GM13977 (cell line): ENCODE measurements at regions not wholly inside any gene's neighbourhood (a gene's known extent, or its start where the extent isn't known, plus 50 kb on each side); places are given as distances from the start of the nearest gene placed in this dataset.
"Not testable (repeated sequence)": the region's sequence is repeated elsewhere in the genome, so short reads cannot be mapped to it uniquely, and the experiment has no call there.

Experiments
- DNase-seq: peaks from one replicate; pipeline ENCODE4 v3.0.0; 2012; ENCODE audit warnings: low spot score
- in situ Hi-C: fragments of 300-500 bp; cut with MboI; formaldehyde crosslinking; loops from one replicate; pipeline ENCODE4 v1.12.0; 2022; ENCODE audit warnings: low sequenced_read_pairs, low pct_unique_long_range_greater_than_20kb, mixed read lengths, inconsistent platforms; ENCODE audit not compliant: unreplicated experiment
- TF ChIP-seq, protein P1 (sequence below): IDR thresholded peaks from 2 replicates; pipeline ENCODE4 v1.5.1; 2012; ENCODE audit warnings: mild to moderate bottlenecking, control low read depth; ENCODE audit not compliant: insufficient read depth; ENCODE audit errors: extremely low read depth, missing control alignments

DNA sequence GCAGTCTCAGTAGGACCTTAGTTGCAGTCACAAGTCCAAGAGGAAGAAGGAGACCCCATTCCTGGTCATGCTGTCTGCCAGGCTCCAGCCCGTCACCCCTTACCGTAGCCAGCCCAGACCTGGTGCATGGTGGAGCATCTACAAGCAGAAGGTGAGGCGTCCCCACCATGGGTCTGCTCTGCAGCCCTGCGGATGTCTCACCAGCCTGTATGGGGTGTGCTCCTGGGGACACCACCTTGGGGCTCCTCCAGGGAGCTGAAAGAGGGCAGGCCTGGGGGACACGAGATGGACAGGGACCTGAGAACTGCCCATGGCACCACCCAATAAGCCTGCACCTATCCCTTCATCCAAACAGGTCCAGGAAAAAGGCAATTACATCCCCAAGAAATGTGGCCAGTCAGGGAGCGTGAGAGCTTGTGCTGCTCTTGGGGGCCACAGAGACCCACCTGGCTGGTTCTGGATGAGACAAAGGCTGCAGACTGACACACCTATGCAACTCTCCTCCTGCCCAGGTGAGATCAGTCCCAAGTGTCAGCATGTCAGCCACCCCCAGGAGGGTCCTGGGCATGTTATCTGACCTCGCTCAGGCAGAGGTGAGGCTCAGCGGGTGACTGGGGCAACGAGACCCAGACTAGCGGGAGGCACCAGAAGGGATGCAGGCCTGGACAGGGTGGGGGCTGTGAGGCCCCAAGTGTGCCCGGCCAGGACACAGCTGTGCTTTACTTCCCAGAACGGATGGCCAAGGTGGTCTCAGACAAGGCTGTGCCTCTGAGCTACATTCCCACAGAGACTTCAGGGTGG is 84.5 kb upstream of the RET start:
- in situ Hi-C loops: no loop called here
- TF ChIP-seq, protein P1, sequence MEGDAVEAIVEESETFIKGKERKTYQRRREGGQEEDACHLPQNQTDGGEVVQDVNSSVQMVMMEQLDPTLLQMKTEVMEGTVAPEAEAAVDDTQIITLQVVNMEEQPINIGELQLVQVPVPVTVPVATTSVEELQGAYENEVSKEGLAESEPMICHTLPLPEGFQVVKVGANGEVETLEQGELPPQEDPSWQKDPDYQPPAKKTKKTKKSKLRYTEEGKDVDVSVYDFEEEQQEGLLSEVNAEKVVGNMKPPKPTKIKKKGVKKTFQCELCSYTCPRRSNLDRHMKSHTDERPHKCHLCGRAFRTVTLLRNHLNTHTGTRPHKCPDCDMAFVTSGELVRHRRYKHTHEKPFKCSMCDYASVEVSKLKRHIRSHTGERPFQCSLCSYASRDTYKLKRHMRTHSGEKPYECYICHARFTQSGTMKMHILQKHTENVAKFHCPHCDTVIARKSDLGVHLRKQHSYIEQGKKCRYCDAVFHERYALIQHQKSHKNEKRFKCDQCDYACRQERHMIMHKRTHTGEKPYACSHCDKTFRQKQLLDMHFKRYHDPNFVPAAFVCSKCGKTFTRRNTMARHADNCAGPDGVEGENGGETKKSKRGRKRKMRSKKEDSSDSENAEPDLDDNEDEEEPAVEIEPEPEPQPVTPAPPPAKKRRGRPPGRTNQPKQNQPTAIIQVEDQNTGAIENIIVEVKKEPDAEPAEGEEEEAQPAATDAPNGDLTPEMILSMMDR: no peak
- no peak for DNase-seq

- no peak for DNase-seq
- in situ Hi-C loops: no loop called here
- TF ChIP-seq, protein P1: no peak
Measured at GRCh38 chr10:42992957-42993390, 83.9 kb upstream of the RET start.

DNA sequence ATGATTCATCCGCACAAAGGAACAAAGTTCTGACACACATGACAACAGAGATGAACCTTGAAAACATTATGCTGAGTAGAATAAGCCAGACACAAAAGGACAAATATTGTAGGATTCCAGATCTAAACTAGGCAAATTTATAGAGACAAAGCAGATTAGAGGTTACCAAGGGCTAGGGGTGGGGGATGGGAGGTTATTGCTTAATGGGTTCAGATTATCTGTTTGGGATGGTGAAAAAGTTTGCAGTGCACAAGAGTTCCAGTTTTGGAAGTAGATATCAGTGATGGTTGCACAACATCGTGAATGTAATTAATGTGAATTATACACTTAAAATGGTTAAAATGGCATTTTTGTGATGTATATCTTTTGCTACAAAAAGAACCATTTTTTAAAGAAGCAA is 82.0 kb upstream of the RET start:
- DNase-seq, in situ Hi-C loops: not testable (repeated sequence)

- DNase-seq: no peak
- TF ChIP-seq, protein P1: no peak
- in situ Hi-C loops: no loop called here
Measured at GRCh38 chr10:42995537-42995936, 81.3 kb upstream of the RET start.

DNA sequence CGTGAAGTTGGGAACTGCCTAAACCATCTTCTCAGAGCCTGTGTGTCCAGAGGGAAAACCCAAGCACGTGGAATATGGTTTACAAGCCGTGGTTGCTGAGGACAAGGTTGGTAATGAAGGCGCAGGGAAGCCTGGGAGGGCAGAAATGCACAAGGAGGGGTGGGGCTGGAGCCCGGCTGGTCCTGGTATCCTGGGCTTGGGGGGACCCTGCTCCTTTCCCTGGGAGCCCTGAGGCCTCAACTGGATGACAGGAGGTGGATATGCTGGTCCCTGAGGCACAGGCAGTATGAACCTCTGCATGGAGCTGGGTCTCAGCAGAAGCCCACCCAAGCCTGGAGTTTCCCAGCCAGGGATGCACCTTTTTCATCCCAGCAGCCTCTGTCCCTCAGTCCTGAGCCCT is 80.3 kb upstream of the RET start:
- no peak for DNase-seq
- in situ Hi-C loops: no loop called here
- TF ChIP-seq, protein P1: no peak

DNA sequence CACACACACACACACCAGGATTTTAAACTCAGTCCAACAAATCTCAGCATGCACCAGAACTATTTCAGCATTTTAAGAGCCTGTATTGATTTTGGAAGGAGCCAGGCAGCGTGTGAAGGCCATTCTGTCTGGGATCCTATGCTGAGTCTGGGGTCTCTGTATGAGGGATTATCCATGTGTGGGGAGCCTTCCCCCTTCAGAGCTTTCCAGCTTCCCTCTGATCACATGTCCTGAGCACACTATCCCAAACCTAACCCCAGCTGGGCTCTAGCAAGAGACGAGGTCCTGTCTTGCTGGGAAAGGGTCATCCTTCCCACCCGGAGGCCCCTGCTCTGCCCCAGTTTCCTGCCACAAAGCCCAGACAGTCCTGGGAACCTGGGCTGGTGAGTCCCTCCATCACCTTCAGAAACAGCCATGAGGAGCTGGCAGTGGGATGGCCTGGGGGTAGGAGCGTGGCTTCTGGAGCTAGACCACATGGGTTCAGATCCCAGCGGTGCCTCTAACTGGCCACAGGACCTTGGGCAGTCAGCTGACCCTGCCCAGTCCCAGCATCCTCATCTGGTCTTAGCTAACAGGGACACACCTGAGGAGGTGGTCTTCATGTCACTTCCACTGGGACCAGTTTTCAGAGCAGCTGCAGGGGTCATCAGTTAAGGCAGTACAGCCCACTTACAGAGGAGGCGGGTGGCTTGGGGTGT is 79.6 kb upstream of the RET start:
- TF ChIP-seq, protein P1: no peak
- in situ Hi-C loops: no loop called here
- DNase-seq: no peak

DNA sequence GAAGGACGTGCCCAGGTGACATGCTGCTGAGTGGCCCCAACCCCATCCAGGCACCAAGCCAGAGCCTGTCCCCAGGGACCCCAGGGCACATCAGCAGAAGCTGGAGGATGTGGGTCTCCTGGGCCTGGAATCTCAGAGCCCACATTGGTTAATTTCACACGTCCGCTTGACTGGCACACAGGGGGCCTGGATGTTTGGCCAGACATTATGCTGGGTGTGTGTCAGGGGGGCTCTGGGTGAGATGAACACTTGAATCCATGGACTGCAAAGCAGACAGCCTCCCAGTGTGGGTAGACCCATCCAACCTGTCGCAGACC is 79.1 kb upstream of the RET start:
- DNase-seq: no peak
- TF ChIP-seq, protein P1: no peak
- in situ Hi-C loops: no loop called here
